HepG2 (cell line): ENCODE measurements at regions not wholly inside any gene's neighbourhood (a gene's known extent, or its start where the extent isn't known, plus 50 kb on each side); places are given as distances from the start of the nearest gene placed in this dataset.

Source experiments
- ATAC-seq: fragments of 200-7000 bp; cut with Tn5 transposase; 3 replicates; pipeline ENCODE4 v1.9.1; 2020; ENCODE audit warnings: mild to moderate bottlenecking, moderate library complexity
- BruUV-seq: library from RNA; stranded (reverse); fragments of 400-500 nt; replicated peaks from 2 replicates; lab custom pipeline; 2021; lab: Mats Ljungman, UMichigan
- CTCF ChIA-PET: fragments of 300-600 bp; formaldehyde crosslinking; extraction: SDS; loops from one replicate; lab custom pipeline; 2021; ENCODE audit warnings: low total read pairs, inconsistent platforms, low intra/inter-chr PET ratio; lab: Yijun Ruan, JAX
- POLR2A ChIA-PET: fragments of 350-600 bp; sonication (Branson Sonifier 250); formaldehyde crosslinking; loops from one replicate; lab custom pipeline; 2020; ENCODE audit warnings: antibody characterized with exemption, inconsistent platforms; lab: Yijun Ruan, JAX
- DNase-seq: peaks from one replicate; pipeline ENCODE4 v3.0.0-alpha.2; 2015; ENCODE audit warnings: low spot score
- FAIRE-seq: peaks from 3 replicates; lab custom pipeline; 2011; peaks lifted over from hg19 to GRCh38; lab: Jason Lieb, UNC
- H2AFZ ChIP-seq: one replicate; pipeline ENCODE4 v1.6.1; 2011; ENCODE audit warnings: low read length, inconsistent platforms
- H3K27ac ChIP-seq: fragments of 300-600 bp; 3 replicates; pipeline ENCODE4 v1.8.0; 2011; ENCODE audit warnings: mixed run types, mild to moderate bottlenecking, mixed read lengths, low read length, inconsistent platforms; ENCODE audit not compliant: insufficient read depth; ENCODE audit errors: extremely low read length
- H3K27me3 ChIP-seq, 2 experiments: fragments of 200-600 bp in 1 of 2; 2 replicates in 1 of 2; 3 replicates in 1 of 2; pipeline versions ENCODE4 v1.6.0 to v1.8.0; 2011; ENCODE audit warnings: low read length in 2 of 2, mild to moderate bottlenecking in 2 of 2, moderate library complexity in 2 of 2, inconsistent platforms in 1 of 2; ENCODE audit not compliant: insufficient read depth in 2 of 2, control insufficient read depth in 1 of 2
- H3K36me3 ChIP-seq, 2 experiments: fragments of 200-600 bp in 1 of 2; replicated peaks in 1 of 2; 2 replicates in 1 of 2; 3 replicates in 1 of 2; pipeline versions ENCODE4 v1.5.1 to v1.8.0; 2011; ENCODE audit warnings: low read length in 2 of 2, inconsistent platforms in 1 of 2; ENCODE audit not compliant: insufficient read depth in 2 of 2, control insufficient read depth in 1 of 2
- H3K4me1 ChIP-seq: 2 replicates; pipeline ENCODE4 v1.5.1; 2012; ENCODE audit warnings: low read length, inconsistent platforms; ENCODE audit not compliant: insufficient read depth
- H3K4me2 ChIP-seq: 2 replicates; pipeline ENCODE4 v1.6.0; 2011; ENCODE audit warnings: low read depth, low read length, inconsistent platforms
- H3K4me3 ChIP-seq, 3 experiments: fragments of 200-600 bp in 1 of 3; sonication (generic), shearing (Covaris generic) in 1 of 3; replicated peaks in 1 of 3; 2 replicates each; pipeline ENCODE4 v1.5.1; 2011 to 2016; ENCODE audit warnings: low read length in 3 of 3, inconsistent platforms in 2 of 3, low read depth in 2 of 3, mild to moderate bottlenecking in 2 of 3, control low read depth in 1 of 3, mixed read lengths in 1 of 3; ENCODE audit not compliant: insufficient read depth in 1 of 3
- H3K79me2 ChIP-seq: one replicate; pipeline ENCODE4 v1.6.1; 2011; ENCODE audit warnings: low read length, inconsistent platforms; ENCODE audit not compliant: insufficient read depth
- H3K9ac ChIP-seq: 2 replicates; pipeline ENCODE4 v1.6.0; 2011; ENCODE audit warnings: mild to moderate bottlenecking, low read depth, low read length, inconsistent platforms; ENCODE audit not compliant: insufficient read depth
- H3K9me3 ChIP-seq: 2 replicates; pipeline ENCODE4 v1.5.1; 2012; ENCODE audit warnings: mild to moderate bottlenecking, low read length
- H4K20me1 ChIP-seq: 2 replicates; pipeline ENCODE4 v1.6.0; 2011; ENCODE audit warnings: inconsistent platforms, mild to moderate bottlenecking, low read length, moderate library complexity; ENCODE audit not compliant: insufficient read depth
- AGO2 ChIP-seq: fragments of 200-400 bp; formaldehyde crosslinking; optimal IDR thresholded peaks from 2 replicates; pipeline ENCODE3; 2017; ENCODE audit warnings: mild to moderate bottlenecking, low read depth, low read length, moderate library complexity
- BCL6 ChIP-seq: IDR thresholded peaks from 2 replicates; pipeline ENCODE4 v1.6.1; 2016; ENCODE audit warnings: missing genetic modification reagents, missing compliant biosample characterization
- CBX1 ChIP-seq: IDR thresholded peaks from one replicate; pipeline ENCODE4 v1.6.1; 2016; ENCODE audit warnings: antibody characterized with exemption, low read depth
- NRL ChIP-seq: sonication (generic); formaldehyde crosslinking; IDR thresholded peaks from 2 replicates; pipeline ENCODE4 v1.5.0; 2020; ENCODE audit warnings: missing genetic modification reagents, mild to moderate bottlenecking, moderate library complexity, borderline replicate concordance
- PPARG ChIP-seq: conservative IDR thresholded peaks from 2 replicates; pipeline ENCODE4 v1.6.1; 2016; ENCODE audit warnings: missing biosample characterization, missing genetic modification reagents
- RFXAP ChIP-seq: sonication (generic); formaldehyde crosslinking; IDR thresholded peaks from 2 replicates; pipeline ENCODE4 v1.4.0; 2020; ENCODE audit warnings: missing genetic modification reagents, borderline replicate concordance
- TBP ChIP-seq: sonication (generic); formaldehyde crosslinking; IDR thresholded peaks from 2 replicates; pipeline ENCODE4 v1.5.0; 2020; ENCODE audit warnings: missing genetic modification reagents
- TP53 ChIP-seq: sonication (generic); formaldehyde crosslinking; conservative IDR thresholded peaks from 2 replicates; pipeline ENCODE4 v1.4.0; 2020; ENCODE audit warnings: missing genetic modification reagents
- ZFYVE20 ChIP-seq: sonication (generic); formaldehyde crosslinking; IDR thresholded peaks from 2 replicates; pipeline ENCODE4 v1.8.0; 2023; ENCODE audit warnings: low read depth, mild to moderate bottlenecking, moderate library complexity, missing genetic modification reagents, borderline replicate concordance
- ZKSCAN8 ChIP-seq: IDR thresholded peaks from 2 replicates; pipeline ENCODE4 v1.6.1; 2016; ENCODE audit warnings: borderline replicate concordance, missing genetic modification reagents, missing compliant biosample characterization
- ZNF3 ChIP-seq: IDR thresholded peaks from 2 replicates; pipeline ENCODE4 v1.7.0; 2017; ENCODE audit warnings: inconsistent platforms
- ZNF30 ChIP-seq: sonication (generic); formaldehyde crosslinking; IDR thresholded peaks from 2 replicates; pipeline ENCODE4 v1.5.0; 2020; ENCODE audit warnings: mild to moderate bottlenecking, missing genetic modification reagents
- ZNF354B ChIP-seq: sonication (generic); formaldehyde crosslinking; IDR thresholded peaks from 2 replicates; pipeline ENCODE4 v1.8.0; 2022; ENCODE audit warnings: mild to moderate bottlenecking, missing genetic modification reagents
- ZNF562 ChIP-seq: sonication (generic); formaldehyde crosslinking; IDR thresholded peaks from 2 replicates; pipeline ENCODE4 v1.8.0; 2022; ENCODE audit warnings: missing genetic modification reagents, borderline replicate concordance
- WGBS: methylation state at CpG from one replicate; pipeline ENCODE4 v1.1.6; 2017; ENCODE audit warnings: low lambda C conversion rate; 5-methylcytosine and 5-hydroxymethylcytosine counted together
- in situ Hi-C: cut with HindIII; loops from 2 replicates; pipeline ENCODE4 v1.10.0; 2017; ENCODE audit warnings: low pct_unique_long_range_greater_than_20kb; ENCODE audit not compliant: extremely low pct_ligation_motif_present
- intact Hi-C: fragments of 100-400 bp; cut with micrococcal nuclease; formaldehyde crosslinking; loops from one replicate; pipeline ENCODE4 v1.10.0; 2022; ENCODE audit not compliant: unreplicated experiment
- TF ChIP-seq, protein P1 (sequence below): sonication (generic); formaldehyde crosslinking; IDR thresholded peaks from 2 replicates; pipeline ENCODE4 v1.8.1; 2023; ENCODE audit warnings: mild to moderate bottlenecking, missing genetic modification reagents, borderline replicate concordance
- TF ChIP-seq, protein P2 (sequence below): sonication (generic); formaldehyde crosslinking; IDR thresholded peaks from 2 replicates; pipeline ENCODE4 v1.5.0; 2020; ENCODE audit warnings: missing genetic modification reagents

- no peak for TF ChIP-seq PPARG (CRISPR knock-in tag)
- no peak for TF ChIP-seq AGO2
- no peak for TF ChIP-seq ZFYVE20 (CRISPR knock-in tag)
Measured at GRCh38 chr2:139007130-139007529, 226.9 kb upstream of the NXPH2 start (continued).

GRCh38 chr2:139000131-139000785 is 220.1 kb upstream of the NXPH2 start:
- Histone ChIP-seq H4K20me1 (no peaks in the 10 kb centered on the region), H3K4me2 (no peak overlapping the region), H3K79me2 (no peaks in the 10 kb centered on the region), H3K9me3 (no peaks in the 10 kb centered on the region), H2AFZ (no peak overlapping the region), H3K4me3 (no peak overlapping the region), H3K27me3 (no peaks in the 10 kb centered on the region), H3K27ac (no peak overlapping the region), H3K4me1 (no peaks in the 10 kb centered on the region), H3K9ac (no peak overlapping the region), H3K36me3 (no peaks in the 10 kb centered on the region)
- no peak for ATAC-seq
- POLR2A ChIA-PET: no interaction called here
- TF ChIP-seq ZKSCAN8 (CRISPR knock-in tag) (no peak), NRL (no peak), ZNF562 (CRISPR knock-in tag) (no peak), TBP (no peak), ZNF3 (CRISPR knock-in tag) (no peak), BCL6 (CRISPR knock-in tag) (no peak), ZNF30 (CRISPR knock-in tag) (no peak), CBX1 (no peak), ZNF354B (CRISPR knock-in tag) (no peak), RFXAP (no peak), TP53 (CRISPR knock-in tag) (no peak)
- TF ChIP-seq, protein P1, sequence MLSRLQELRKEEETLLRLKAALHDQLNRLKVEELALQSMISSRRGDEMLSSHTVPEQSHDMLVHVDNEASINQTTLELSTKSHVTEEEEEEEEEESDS (CRISPR knock-in tag): no peak
- TF ChIP-seq, protein P2, sequence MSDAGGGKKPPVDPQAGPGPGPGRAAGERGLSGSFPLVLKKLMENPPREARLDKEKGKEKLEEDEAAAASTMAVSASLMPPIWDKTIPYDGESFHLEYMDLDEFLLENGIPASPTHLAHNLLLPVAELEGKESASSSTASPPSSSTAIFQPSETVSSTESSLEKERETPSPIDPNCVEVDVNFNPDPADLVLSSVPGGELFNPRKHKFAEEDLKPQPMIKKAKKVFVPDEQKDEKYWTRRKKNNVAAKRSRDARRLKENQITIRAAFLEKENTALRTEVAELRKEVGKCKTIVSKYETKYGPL: no peak
- in situ Hi-C loops (no loop called here), intact Hi-C loops (no loop called here)
- 14% methylated on average over 6 of the region's 6 CpGs for WGBS
- no TSS peak for BruUV-seq
- no peak for DNase-seq
- CTCF ChIA-PET: no interaction called here
- no peak for FAIRE-seq
